IPS-15b (cell line): ENCODE measurements at regions not wholly inside any gene's neighbourhood (a gene's known extent, or its start where the extent isn't known, plus 50 kb on each side); places are given as distances from the start of the nearest gene placed in this dataset.

Experiments used
- H3K27me3 ChIP-seq: one replicate; pipeline ENCODE4 v1.6.1; 2013; ENCODE audit warnings: low read length; ENCODE audit not compliant: control insufficient read depth, insufficient read depth
- H3K36me3 ChIP-seq: one replicate; pipeline ENCODE4 v1.6.1; 2013; ENCODE audit warnings: low read length; ENCODE audit not compliant: control insufficient read depth, insufficient read depth
- H3K4me1 ChIP-seq: one replicate; pipeline ENCODE4 v1.6.1; 2013; ENCODE audit warnings: mild to moderate bottlenecking, low read length; ENCODE audit not compliant: control insufficient read depth, insufficient read depth
- H3K4me3 ChIP-seq: one replicate; pipeline ENCODE4 v1.5.1; 2013; ENCODE audit warnings: low read depth, low read length
- H3K9ac ChIP-seq: one replicate; pipeline ENCODE4 v1.6.1; 2013; ENCODE audit warnings: low read depth, mild to moderate bottlenecking, low read length
- H3K9me3 ChIP-seq: one replicate; pipeline ENCODE4 v1.6.1; 2013; ENCODE audit warnings: mild to moderate bottlenecking, low read length; ENCODE audit not compliant: control insufficient read depth, insufficient read depth

- H3K4me1 ChIP-seq = peaks cover 34% of the 10 kb centered on the region
- no peak overlapping the region for H3K9ac ChIP-seq
These were observed 168.4 kb upstream of the BCL6 start for GRCh38 chr3:187913617-187914033.

DNA sequence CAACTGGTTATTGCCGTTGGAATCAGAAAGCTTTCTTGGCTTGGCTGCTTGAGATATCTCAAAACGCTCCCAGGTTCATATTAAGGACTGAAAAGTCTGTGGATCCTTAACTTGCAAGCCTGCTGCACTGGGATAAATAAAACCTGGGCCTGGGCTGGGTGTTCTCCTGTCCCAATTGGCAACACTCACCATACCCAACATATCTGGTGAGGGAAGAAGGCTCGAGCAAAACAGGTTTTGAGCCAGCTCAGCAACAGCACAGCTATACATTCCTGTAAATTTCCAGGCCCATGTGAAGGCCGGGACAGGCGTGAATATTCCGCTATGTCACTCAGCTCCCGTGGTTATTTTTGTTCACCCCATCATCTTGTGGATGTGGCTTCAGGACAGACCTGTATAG lies 169.0 kb upstream of the BCL6 start:
- Histone ChIP-seq H3K27me3 (no peaks in the 10 kb centered on the region), H3K4me3 (no peak overlapping the region), H3K36me3 (no peaks in the 10 kb centered on the region), H3K9me3 (no peaks in the 10 kb centered on the region), H3K9ac (no peak overlapping the region), H3K4me1 (peaks cover 40% of the 10 kb centered on the region)

More at GRCh38 chr3:187913617-187914033, 168.4 kb upstream of the BCL6 start:
- no peaks in the 10 kb centered on the region for H3K27me3 ChIP-seq
- no peaks in the 10 kb centered on the region for H3K9me3 ChIP-seq
- H3K36me3 ChIP-seq = no peaks in the 10 kb centered on the region
- no peak overlapping the region for H3K4me3 ChIP-seq

GRCh38 chr3:187916072-187916471 lies 170.8 kb upstream of the BCL6 start:
- Histone ChIP-seq H3K4me3 (no peak overlapping the region), H3K36me3 (no peaks in the 10 kb centered on the region), H3K27me3 (peaks cover under 1% of the 10 kb centered on the region), H3K9me3 (no peaks in the 10 kb centered on the region), H3K9ac (no peak overlapping the region), H3K4me1 (peaks cover 41% of the 10 kb centered on the region)

DNA sequence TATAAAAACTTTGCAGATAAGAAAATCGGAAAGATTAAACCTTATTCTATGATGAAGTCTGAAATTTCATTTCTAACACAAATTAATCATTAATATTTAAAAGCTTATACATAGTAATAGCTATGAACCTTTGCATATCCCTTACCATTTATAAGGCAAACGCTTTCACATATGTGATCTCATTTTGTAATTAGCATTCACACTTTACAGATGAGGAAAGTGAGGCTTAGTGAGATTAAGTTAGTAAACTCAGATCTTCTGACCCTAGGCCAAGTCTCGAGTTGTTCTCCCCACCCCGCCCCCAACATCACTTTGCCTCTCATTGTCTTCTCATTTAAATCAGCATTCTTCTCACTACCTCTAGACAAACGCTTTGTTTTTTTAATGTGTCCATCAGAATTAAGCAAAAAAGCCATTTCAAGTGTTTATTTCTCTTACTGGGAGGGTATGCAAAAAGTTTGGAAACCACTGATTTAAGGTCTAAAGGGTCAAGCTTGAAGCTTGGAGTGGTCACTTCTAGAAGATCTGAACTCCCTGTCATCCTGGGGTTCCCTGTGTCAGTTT lies 172.9 kb upstream of the BCL6 start:
- peaks cover 2% of the 10 kb centered on the region for H3K27me3 ChIP-seq
- peaks cover 41% of the 10 kb centered on the region for H3K4me1 ChIP-seq
- no peaks in the 10 kb centered on the region for H3K9me3 ChIP-seq
- H3K4me3 ChIP-seq = peak overlapping the region; percentile 5
- H3K36me3 ChIP-seq = no peaks in the 10 kb centered on the region
- H3K9ac ChIP-seq = no peak overlapping the region

- Histone ChIP-seq H3K9ac (no peak overlapping the region), H3K27me3 (peaks cover 2% of the 10 kb centered on the region), H3K4me1 (peaks cover 41% of the 10 kb centered on the region), H3K36me3 (no peaks in the 10 kb centered on the region), H3K4me3 (no peak overlapping the region), H3K9me3 (no peaks in the 10 kb centered on the region)
These were observed 173.8 kb upstream of the BCL6 start for GRCh38 chr3:187919048-187919447.

DNA sequence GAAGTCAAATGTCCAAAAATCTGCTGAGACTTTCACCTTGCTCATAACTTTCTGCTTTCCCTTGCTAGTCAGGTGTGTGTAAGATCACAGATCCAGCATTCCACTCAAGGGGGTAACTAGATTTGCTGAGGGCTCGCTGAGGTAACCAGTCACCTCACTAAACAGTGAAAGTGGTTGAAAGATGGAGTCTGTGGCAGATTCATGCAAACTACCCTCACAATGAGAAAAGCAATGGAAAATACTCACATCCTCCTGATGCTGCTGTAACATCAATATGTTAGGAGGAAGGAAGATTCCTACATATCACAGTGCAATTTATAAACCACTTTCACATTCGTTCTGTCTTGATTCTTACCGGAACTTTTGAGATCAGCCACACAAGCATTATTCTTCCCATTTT lies 174.3 kb upstream of the BCL6 start:
- Histone ChIP-seq H3K9ac (no peak overlapping the region), H3K36me3 (no peaks in the 10 kb centered on the region), H3K4me1 (peaks cover 41% of the 10 kb centered on the region), H3K27me3 (peaks cover 2% of the 10 kb centered on the region), H3K9me3 (no peaks in the 10 kb centered on the region), H3K4me3 (no peak overlapping the region)

DNA sequence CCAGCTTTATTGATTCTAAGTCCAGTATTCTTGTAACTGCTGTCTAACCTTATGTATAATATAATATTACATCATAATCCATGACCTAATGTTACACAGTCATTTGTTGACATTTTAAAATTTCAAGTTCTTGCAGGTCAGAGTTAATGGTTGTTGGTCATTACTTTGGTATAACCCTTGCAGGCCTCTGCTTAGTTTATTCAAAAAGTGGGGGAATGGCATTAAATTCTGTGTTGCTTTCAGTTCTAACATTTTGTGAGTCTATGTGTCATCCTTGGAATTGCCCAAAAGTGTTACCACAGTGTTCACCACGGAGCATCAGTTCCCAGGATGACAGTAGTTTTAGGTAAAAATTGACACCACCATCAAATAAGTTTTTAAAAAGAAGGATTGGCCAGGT lies 174.8 kb upstream of the BCL6 start:
- peaks cover 2% of the 10 kb centered on the region for H3K27me3 ChIP-seq
- H3K36me3 ChIP-seq = no peaks in the 10 kb centered on the region
- no peak overlapping the region for H3K9ac ChIP-seq
- peaks cover 41% of the 10 kb centered on the region for H3K4me1 ChIP-seq
- no peaks in the 10 kb centered on the region for H3K9me3 ChIP-seq
- no peak overlapping the region for H3K4me3 ChIP-seq

- H3K9me3 ChIP-seq = no peaks in the 10 kb centered on the region
- peaks cover 32% of the 10 kb centered on the region for H3K4me1 ChIP-seq
- no peak overlapping the region for H3K4me3 ChIP-seq
- no peak overlapping the region for H3K9ac ChIP-seq
- H3K27me3 ChIP-seq = peaks cover 2% of the 10 kb centered on the region
- H3K36me3 ChIP-seq = no peaks in the 10 kb centered on the region
These were observed 175.6 kb upstream of the BCL6 start for GRCh38 chr3:187920913-187921312.

DNA sequence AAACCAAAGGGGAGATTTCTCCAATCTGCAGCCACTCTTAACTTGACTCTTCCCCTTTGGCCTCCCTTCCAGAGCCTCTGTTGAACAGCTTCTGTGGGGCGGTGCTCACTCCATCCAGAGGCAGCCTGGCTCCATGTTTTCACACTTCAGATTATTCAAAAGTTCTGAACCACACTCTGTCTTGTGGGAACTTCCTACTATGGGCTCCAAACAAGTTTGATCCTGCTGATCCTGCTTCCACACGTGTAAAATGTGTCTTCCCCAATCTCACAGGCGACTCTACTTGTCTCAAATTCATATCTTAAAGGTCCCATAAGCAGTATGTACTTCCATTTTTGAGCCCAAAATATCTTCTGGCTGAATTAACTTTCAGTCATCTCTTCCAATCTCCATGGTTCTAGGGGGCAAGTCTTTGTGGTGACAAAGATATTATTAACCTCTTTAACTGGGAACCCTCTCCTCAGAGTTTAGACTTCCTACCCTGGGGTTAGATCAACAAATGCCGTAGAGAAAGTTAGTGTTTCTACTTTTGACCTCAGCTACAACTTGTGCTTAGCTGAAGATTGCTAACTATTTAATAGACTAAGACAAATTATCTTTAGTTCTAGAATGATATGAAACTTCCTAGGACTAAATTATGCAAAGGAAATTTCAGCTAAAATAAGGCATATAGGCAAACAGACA lies 176.3 kb upstream of the BCL6 start:
- Histone ChIP-seq H3K4me3 (no peak overlapping the region), H3K36me3 (no peaks in the 10 kb centered on the region), H3K9me3 (no peaks in the 10 kb centered on the region), H3K27me3 (peaks cover 2% of the 10 kb centered on the region), H3K9ac (no peak overlapping the region), H3K4me1 (peaks cover 26% of the 10 kb centered on the region)

- Histone ChIP-seq H3K4me3 (no peak overlapping the region), H3K27me3 (peaks cover 2% of the 10 kb centered on the region), H3K9ac (no peak overlapping the region), H3K4me1 (peaks cover 14% of the 10 kb centered on the region), H3K9me3 (no peaks in the 10 kb centered on the region), H3K36me3 (no peaks in the 10 kb centered on the region)
These were observed 177.6 kb upstream of the BCL6 start for GRCh38 chr3:187922704-187923416.

GRCh38 chr3:187924651-187925050 lies 179.4 kb upstream of the BCL6 start:
- no peaks in the 10 kb centered on the region for H3K4me1 ChIP-seq
- H3K36me3 ChIP-seq = no peaks in the 10 kb centered on the region
- no peak overlapping the region for H3K9ac ChIP-seq
- peaks cover 2% of the 10 kb centered on the region for H3K27me3 ChIP-seq
- H3K4me3 ChIP-seq = no peak overlapping the region
- no peaks in the 10 kb centered on the region for H3K9me3 ChIP-seq

DNA sequence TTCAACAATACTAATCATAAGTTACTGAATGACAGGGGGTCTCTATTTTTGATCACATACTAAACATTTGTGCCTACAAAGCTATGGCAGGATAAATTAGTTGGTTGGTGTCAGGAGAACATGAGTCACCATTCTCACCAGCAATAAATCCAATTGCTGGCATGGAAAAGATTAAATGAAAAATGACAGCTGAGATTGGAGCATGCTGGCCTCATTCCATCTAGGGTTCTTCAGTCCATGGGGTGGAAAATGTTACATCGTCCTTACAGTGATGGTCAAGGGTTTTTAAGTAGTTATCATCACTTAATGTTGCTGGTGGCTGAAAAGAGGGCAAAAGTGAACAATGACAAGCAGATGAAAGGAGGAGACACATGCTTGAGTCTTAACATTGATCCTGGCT lies 180.1 kb upstream of the BCL6 start:
- H3K4me1 ChIP-seq = no peaks in the 10 kb centered on the region
- no peak overlapping the region for H3K4me3 ChIP-seq
- H3K9me3 ChIP-seq = no peaks in the 10 kb centered on the region
- no peaks in the 10 kb centered on the region for H3K36me3 ChIP-seq
- no peak overlapping the region for H3K9ac ChIP-seq
- H3K27me3 ChIP-seq = peaks cover 2% of the 10 kb centered on the region
